K562 (cell line): ENCODE measurements at regions not wholly inside any gene's neighbourhood (a gene's known extent, or its start where the extent isn't known, plus 50 kb on each side); places are given as distances from the start of the nearest gene placed in this dataset.

Source experiments
- CBX3 ChIP-seq, 2 experiments: IDR thresholded peaks; 1 replicate in 1 of 2; 2 replicates in 1 of 2; pipeline ENCODE4 v1.6.1; 2012; ENCODE audit warnings: inconsistent platforms in 2 of 2, low read length in 2 of 2, borderline replicate concordance in 1 of 2, control low read depth in 1 of 2
- DMBX1 ChIP-seq: fragments of 250-450 bp; sonication (Bioruptor Pico); IDR thresholded peaks from 2 replicates; pipeline ENCODE4 v1.8.0; 2022; ENCODE audit warnings: inconsistent platforms, mild to moderate bottlenecking, moderate library complexity, borderline replicate concordance
- HCFC1 ChIP-seq: IDR thresholded peaks from 2 replicates; pipeline ENCODE4 v1.6.1; 2012; ENCODE audit warnings: low read depth, low read length, improper control_type of control experiment
- NR4A1 ChIP-seq, 2 experiments: fragments of 250-450 bp in 1 of 2; fragments of 450-650 bp in 1 of 2; sonication (Bioruptor Pico) in 1 of 2; IDR thresholded peaks; 2 replicates each; pipeline versions ENCODE4 v1.4.0 to v1.6.1; 2016 to 2020; ENCODE audit warnings: mild to moderate bottlenecking in 2 of 2, missing compliant biosample characterization in 1 of 2, missing genetic modification characterization in 1 of 2, moderate library complexity in 1 of 2
- SOX6 ChIP-seq: fragments of 450-650 bp; IDR thresholded peaks from 2 replicates; pipeline ENCODE4 v1.6.1; 2014; ENCODE audit warnings: mild to moderate bottlenecking
- STAT5A ChIP-seq: IDR thresholded peaks from 2 replicates; pipeline ENCODE4 v1.6.1; 2012; ENCODE audit warnings: low read length, inconsistent platforms, borderline replicate concordance
- ZNF668 ChIP-seq: fragments of 250-450 bp; sonication (Bioruptor Pico); IDR thresholded peaks from 2 replicates; pipeline ENCODE4 v1.8.0; 2022; ENCODE audit warnings: mild to moderate bottlenecking, inconsistent platforms
- TF ChIP-seq, protein P1 (sequence below), 2 experiments: fragments of 450-650 bp; IDR thresholded peaks; 2 replicates each; pipeline ENCODE4 v1.6.1; 2016
- TF ChIP-seq, protein P2 (sequence below): fragments of 450-650 bp; IDR thresholded peaks from 2 replicates; pipeline ENCODE4 v1.6.1; 2016
- TF ChIP-seq, protein P3 (sequence below), 2 experiments: fragments of 450-650 bp in 1 of 2; sonication (generic) in 1 of 2; formaldehyde crosslinking; conservative IDR thresholded peaks; 2 replicates each; pipeline versions ENCODE4 v1.4.0 to v1.8.1; 2020 to 2022; ENCODE audit warnings: mild to moderate bottlenecking in 1 of 2, missing genetic modification reagents in 1 of 2

DNA sequence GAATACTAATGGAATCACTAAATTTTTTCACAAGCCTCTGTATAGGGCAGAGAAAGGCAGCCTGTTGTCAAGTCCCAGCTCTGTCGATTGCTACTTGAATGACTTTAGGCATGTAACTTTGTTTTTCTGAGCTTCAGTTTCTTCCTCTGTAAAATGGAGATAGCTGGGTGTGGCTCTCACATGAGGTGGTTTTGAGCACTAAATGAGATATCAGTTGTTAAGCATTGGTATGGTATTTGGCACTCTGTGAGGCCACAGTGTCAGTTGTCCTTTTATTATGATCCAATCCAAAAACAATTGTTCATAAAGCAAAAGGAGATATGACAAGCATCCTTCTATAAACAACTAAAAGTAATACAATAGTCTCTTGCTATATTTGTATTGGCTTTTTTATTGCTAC, 120.6 kb downstream of the DUSP6 start (continued):
- TF ChIP-seq SOX6: no peak
- TF ChIP-seq ZNF668 (CRISPR knock-in tag): no peak
- TF ChIP-seq NR4A1 (CRISPR knock-in tag; IDR thresholded peaks at IDR 0.05): no peak
- 0 out of 2 replicates have a peak, but pooled peaks have one; percentile 47 for TF ChIP-seq NR4A1 (tag; IDR thresholded peaks at IDR 0.05)
- TF ChIP-seq, protein P1, sequence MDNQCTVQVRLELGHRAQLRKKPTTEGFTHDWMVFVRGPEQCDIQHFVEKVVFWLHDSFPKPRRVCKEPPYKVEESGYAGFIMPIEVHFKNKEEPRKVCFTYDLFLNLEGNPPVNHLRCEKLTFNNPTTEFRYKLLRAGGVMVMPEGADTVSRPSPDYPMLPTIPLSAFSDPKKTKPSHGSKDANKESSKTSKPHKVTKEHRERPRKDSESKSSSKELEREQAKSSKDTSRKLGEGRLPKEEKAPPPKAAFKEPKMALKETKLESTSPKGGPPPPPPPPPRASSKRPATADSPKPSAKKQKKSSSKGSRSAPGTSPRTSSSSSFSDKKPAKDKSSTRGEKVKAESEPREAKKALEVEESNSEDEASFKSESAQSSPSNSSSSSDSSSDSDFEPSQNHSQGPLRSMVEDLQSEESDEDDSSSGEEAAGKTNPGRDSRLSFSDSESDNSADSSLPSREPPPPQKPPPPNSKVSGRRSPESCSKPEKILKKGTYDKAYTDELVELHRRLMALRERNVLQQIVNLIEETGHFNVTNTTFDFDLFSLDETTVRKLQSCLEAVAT (IDR thresholded peaks at IDR 0.05): no peak
- no peak for TF ChIP-seq STAT5A
- no peak for TF ChIP-seq CBX3 (IDR thresholded peaks at IDR 0.05; ENCODE audit: borderline replicate concordance in 1 of 2, low read length in 2 of 2)
- TF ChIP-seq, protein P2, sequence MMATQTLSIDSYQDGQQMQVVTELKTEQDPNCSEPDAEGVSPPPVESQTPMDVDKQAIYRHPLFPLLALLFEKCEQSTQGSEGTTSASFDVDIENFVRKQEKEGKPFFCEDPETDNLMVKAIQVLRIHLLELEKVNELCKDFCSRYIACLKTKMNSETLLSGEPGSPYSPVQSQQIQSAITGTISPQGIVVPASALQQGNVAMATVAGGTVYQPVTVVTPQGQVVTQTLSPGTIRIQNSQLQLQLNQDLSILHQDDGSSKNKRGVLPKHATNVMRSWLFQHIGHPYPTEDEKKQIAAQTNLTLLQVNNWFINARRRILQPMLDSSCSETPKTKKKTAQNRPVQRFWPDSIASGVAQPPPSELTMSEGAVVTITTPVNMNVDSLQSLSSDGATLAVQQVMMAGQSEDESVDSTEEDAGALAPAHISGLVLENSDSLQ: no peak
- TF ChIP-seq DMBX1 (CRISPR knock-in tag): peak; percentile 10; the same call in 1 of the 2 replicates
- TF ChIP-seq, protein P3, sequence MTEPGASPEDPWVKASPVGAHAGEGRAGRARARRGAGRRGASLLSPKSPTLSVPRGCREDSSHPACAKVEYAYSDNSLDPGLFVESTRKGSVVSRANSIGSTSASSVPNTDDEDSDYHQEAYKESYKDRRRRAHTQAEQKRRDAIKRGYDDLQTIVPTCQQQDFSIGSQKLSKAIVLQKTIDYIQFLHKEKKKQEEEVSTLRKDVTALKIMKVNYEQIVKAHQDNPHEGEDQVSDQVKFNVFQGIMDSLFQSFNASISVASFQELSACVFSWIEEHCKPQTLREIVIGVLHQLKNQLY (CRISPR knock-in tag; conservative IDR thresholded peaks at IDR 0.05): no peak
- TF ChIP-seq HCFC1: no peak
